Spleen (tissue), 11 donors: ENCODE measurements at regions not wholly inside any gene's neighbourhood (a gene's known extent, or its start where the extent isn't known, plus 50 kb on each side); places are given as distances from the start of the nearest gene placed in this dataset.

Source experiments
- DNase-seq: peaks from one replicate; pipeline ENCODE4 v3.0.0-alpha.2; 2020
- H3K27ac ChIP-seq, 8 donors: fragments of 200-600 bp; sonication (generic) in 7 of 8; 1 replicate in 4 of 8; 2 replicates in 4 of 8; pipeline versions ENCODE4 v1.5.0 to v1.8.0; 2016 to 2021; ENCODE audit warnings: inconsistent platforms in 4 of 8, mild to moderate bottlenecking in 4 of 8, moderate library complexity in 1 of 8
- H3K27me3 ChIP-seq, 7 donors: fragments of 200-600 bp; sonication (generic) in 6 of 7; replicated peaks in 1 of 7; 1 replicate in 4 of 7; 2 replicates in 3 of 7; pipeline versions ENCODE4 v1.5.0 to v1.8.0; 2016 to 2021; ENCODE audit warnings: inconsistent platforms in 3 of 7, mild to moderate bottlenecking in 1 of 7
- H3K36me3 ChIP-seq, 6 donors: fragments of 200-600 bp; sonication (generic) in 5 of 6; 1 replicate in 4 of 6; 2 replicates in 2 of 6; pipeline versions ENCODE4 v1.5.0 to v1.8.0; 2016 to 2021; ENCODE audit warnings: inconsistent platforms in 2 of 6
- H3K4me1 ChIP-seq, 6 donors: fragments of 200-600 bp; sonication (generic) in 5 of 6; 1 replicate in 3 of 6; 2 replicates in 3 of 6; pipeline versions ENCODE4 v1.5.0 to v1.8.0; 2016 to 2021; ENCODE audit warnings: inconsistent platforms in 3 of 6
- H3K4me3 ChIP-seq, 8 donors: fragments of 200-600 bp; sonication (generic) in 7 of 8; 1 replicate in 4 of 8; 2 replicates in 4 of 8; pipeline versions ENCODE4 v1.5.0 to v1.8.0; 2016 to 2021; ENCODE audit warnings: inconsistent platforms in 4 of 8, mild to moderate bottlenecking in 4 of 8, moderate library complexity in 2 of 8
- H3K9me3 ChIP-seq, 8 donors: fragments of 200-600 bp; sonication (generic) in 7 of 8; 1 replicate in 4 of 8; 2 replicates in 4 of 8; pipeline versions ENCODE4 v1.5.0 to v1.8.0; 2016 to 2021; ENCODE audit warnings: inconsistent platforms in 4 of 8
- POLR2A ChIP-seq, 3 donors: fragments of 450-650 bp; IDR thresholded peaks; one replicate each; pipeline ENCODE4 v1.5.1; 2017; ENCODE audit warnings: antibody characterized with exemption in 3 of 3, mild to moderate bottlenecking in 1 of 3
- POLR2AphosphoS5 ChIP-seq, 3 donors: sonication (generic); formaldehyde crosslinking; IDR thresholded peaks; one replicate each; pipeline ENCODE4 v1.5.1; 2017; ENCODE audit warnings: antibody characterized with exemption in 3 of 3
- WGBS, 5 donors: extraction: QIAGEN DNeasy Blood & Tissue Kit in 3 of 5; methylation state at CpG; one replicate each; pipeline versions ENCODE4 v1.1.5 to v1.1.7; 2013 to 2018; 5-methylcytosine and 5-hydroxymethylcytosine counted together
- intact Hi-C: fragments of 100-400 bp; cut with DNase I; formaldehyde crosslinking; loops from one replicate; pipeline ENCODE4 v1.15.0; 2023; ENCODE audit warnings: low total_unique reads
- TF ChIP-seq, protein P1 (sequence below), 11 experiments: fragments of 200-600 bp in 7 of 11; fragments of 450-650 bp in 4 of 11; sonication (generic) in 4 of 11; IDR thresholded peaks in 8 of 11; conservative IDR thresholded peaks in 3 of 11; 1 replicate in 7 of 11; 2 replicates in 4 of 11; pipeline versions ENCODE4 v1.4.0 to v1.8.0; 2016 to 2021; ENCODE audit warnings: antibody characterized with exemption in 11 of 11, inconsistent platforms in 4 of 11, mild to moderate bottlenecking in 1 of 11
- donor health status: healthy with polysubstance abuse.
- donor health status: DM: no; HTN: no; CAD: no; lungs with moderate emphysema.
- donor health status: DM: no; HTN: no; CAD: no.
- donor health status: Bipolar disorder and iron deficiency.
- donor health status: healthy.
- donor health status: DM: no; HTN: no; CAD: no.
- donor health status: DM: yes; HTN: yes; CAD: no.

DNA sequence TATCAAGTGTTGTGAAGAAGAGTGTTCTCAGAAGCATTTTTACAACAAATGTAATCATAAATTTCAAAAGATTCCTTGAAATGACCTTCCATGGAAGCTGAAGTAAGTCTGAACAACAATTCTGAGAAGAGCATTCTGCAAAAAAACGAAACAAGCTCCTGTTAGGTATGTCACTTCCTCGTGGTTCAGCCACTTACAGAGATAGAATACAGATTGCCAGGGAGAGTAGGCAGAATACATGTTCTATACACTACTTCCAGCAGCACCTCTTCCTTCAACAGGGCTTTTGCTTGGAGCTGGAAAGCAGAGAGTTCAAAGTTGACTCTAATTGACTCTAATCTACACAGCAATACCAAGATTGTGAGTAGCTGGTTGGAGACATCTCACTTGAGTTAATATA, 274.5 kb downstream of the ADGRA3 start:
- H3K27ac ChIP-seq: no peak overlapping the region
- H3K4me1 ChIP-seq: peaks cover 0 to 6% (median 0%) of the 10 kb centered on the region in 6 donors
- TF ChIP-seq POLR2AphosphoS5 (IDR thresholded peaks at IDR 0.05) (no peak), POLR2A (IDR thresholded peaks at IDR 0.05) (no peak)
- TF ChIP-seq, protein P1, sequence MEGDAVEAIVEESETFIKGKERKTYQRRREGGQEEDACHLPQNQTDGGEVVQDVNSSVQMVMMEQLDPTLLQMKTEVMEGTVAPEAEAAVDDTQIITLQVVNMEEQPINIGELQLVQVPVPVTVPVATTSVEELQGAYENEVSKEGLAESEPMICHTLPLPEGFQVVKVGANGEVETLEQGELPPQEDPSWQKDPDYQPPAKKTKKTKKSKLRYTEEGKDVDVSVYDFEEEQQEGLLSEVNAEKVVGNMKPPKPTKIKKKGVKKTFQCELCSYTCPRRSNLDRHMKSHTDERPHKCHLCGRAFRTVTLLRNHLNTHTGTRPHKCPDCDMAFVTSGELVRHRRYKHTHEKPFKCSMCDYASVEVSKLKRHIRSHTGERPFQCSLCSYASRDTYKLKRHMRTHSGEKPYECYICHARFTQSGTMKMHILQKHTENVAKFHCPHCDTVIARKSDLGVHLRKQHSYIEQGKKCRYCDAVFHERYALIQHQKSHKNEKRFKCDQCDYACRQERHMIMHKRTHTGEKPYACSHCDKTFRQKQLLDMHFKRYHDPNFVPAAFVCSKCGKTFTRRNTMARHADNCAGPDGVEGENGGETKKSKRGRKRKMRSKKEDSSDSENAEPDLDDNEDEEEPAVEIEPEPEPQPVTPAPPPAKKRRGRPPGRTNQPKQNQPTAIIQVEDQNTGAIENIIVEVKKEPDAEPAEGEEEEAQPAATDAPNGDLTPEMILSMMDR (IDR thresholded peaks at IDR 0.05 in 8 of 11, conservative IDR thresholded peaks at IDR 0.05 in 3 of 11): no peak
- peaks cover 0 to 21% (median 0%) of the 10 kb centered on the region in 8 donors for H3K9me3 ChIP-seq
- no peak for DNase-seq
- 15 to 50% (median 36%) methylated on average over 2 of the region's 2 CpGs for WGBS, 5 donors
- intact Hi-C loops: no loop called here
- no peaks in the 10 kb centered on the region for H3K27me3 ChIP-seq
- no peak overlapping the region for H3K4me3 ChIP-seq
- no peaks in the 10 kb centered on the region for H3K36me3 ChIP-seq

DNA sequence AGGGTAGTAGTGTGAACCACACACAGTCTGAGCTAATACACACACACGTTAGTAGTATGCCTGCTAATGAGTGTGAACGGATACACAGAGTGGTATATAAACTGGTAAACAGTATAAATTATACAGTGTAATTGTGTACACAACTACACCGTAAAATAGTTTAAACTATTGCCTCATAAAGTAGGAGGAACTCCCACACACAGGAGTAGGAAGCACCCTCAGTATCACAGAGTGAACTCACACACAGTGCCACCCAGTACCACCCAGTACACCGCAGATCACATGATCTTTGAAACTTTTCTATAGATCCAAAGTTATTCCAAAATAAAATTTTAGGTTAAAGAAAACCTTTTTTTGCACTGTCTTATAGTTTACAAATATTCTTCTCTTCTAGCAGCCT, 275.1 kb downstream of the ADGRA3 start:
- TF ChIP-seq, protein P1 (IDR thresholded peaks at IDR 0.05 in 8 of 11, conservative IDR thresholded peaks at IDR 0.05 in 3 of 11): no peak
- TF ChIP-seq POLR2AphosphoS5 (IDR thresholded peaks at IDR 0.05): no peak
- no peak for TF ChIP-seq POLR2A (IDR thresholded peaks at IDR 0.05)
- intact Hi-C loops: no loop called here
- no peaks in the 10 kb centered on the region for H3K36me3 ChIP-seq
- 84 to 97% (median 88%) methylated on average over 4 of the region's 4 CpGs for WGBS, 5 donors
- no peak for DNase-seq
- H3K27me3 ChIP-seq: no peaks in the 10 kb centered on the region
- peaks cover 0 to 21% (median 0%) of the 10 kb centered on the region in 8 donors for H3K9me3 ChIP-seq
- no peak overlapping the region for H3K27ac ChIP-seq
- no peak overlapping the region for H3K4me3 ChIP-seq
- H3K4me1 ChIP-seq: peaks cover 0 to 6% (median 0%) of the 10 kb centered on the region in 6 donors

DNA sequence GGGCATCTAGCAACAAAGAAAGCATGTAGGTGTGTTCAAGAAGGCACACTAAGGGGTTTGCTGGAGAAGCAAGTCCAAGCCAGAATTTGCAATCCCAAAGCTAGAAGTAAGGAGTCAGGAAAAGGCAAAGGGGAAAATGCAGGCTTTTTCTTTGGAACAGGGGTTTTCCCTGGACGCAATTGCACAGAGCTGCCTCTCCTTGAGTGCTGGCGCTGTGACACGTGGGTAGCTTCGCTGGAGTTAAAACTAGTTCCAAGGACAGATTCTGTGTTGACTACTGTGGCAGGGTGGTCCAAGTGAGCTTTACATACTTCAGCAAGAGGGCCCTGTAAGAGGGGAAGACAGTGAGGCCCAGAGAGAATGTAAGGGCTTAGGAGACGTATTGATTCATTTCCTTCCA, 277.1 kb downstream of the ADGRA3 start:
- H3K4me1 ChIP-seq: peaks cover 0 to 6% (median 0%) of the 10 kb centered on the region in 6 donors
- TF ChIP-seq, protein P1 (IDR thresholded peaks at IDR 0.05 in 8 of 11, conservative IDR thresholded peaks at IDR 0.05 in 3 of 11): no peak
- no peak for TF ChIP-seq POLR2A (IDR thresholded peaks at IDR 0.05)
- H3K9me3 ChIP-seq: peaks cover 0 to 18% (median 0%) of the 10 kb centered on the region in 8 donors
- DNase-seq: no peak
- no peaks in the 10 kb centered on the region for H3K27me3 ChIP-seq
- WGBS, 5 donors: 62 to 77% (median 68%) methylated on average over 5 of the region's 5 CpGs
- peak overlapping the region in 6 of 8 donors; percentile 28 to 70 (median 62) for H3K27ac ChIP-seq
- H3K4me3 ChIP-seq: no peak overlapping the region
- intact Hi-C loops: loop anchor here (10.0 kb wide), 1 partner anchor 116 kb away; no protein-coding TSS in a partner anchor
- no peaks in the 10 kb centered on the region for H3K36me3 ChIP-seq

DNA sequence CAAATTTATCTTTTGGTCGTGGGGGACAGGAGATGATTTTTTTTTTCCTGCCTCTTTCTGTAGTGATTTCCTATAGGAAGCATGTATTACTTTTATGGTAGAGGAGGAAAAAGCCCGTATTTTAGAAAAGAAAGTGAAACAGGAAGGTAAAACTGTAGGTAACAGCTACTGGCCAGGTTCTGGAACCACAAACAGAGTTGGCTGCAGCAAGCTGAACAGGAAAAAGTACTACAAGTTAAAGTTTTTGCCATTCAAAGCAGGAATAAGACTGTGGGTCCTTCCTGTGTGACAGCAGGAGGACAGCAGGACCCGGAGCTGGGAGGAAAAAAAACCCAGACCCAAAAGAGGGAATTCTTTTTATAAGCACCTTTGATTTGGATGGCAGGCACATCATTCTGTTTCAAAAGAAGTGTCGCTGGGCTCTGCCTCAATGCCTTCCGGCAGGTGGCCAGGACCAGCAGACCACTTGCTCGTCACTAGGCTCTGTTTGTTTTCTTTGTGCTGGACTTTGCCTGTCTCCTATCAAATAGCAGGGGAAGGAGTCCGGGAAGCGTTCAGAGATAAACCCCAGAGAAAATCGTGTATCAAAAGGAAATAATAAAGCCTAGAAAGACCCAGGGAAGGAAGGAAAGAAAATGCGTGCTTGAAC, 277.9 kb downstream of the ADGRA3 start:
- no peak for DNase-seq
- 31 to 45% (median 41%) methylated on average over 10 of the region's 10 CpGs for WGBS, 5 donors
- TF ChIP-seq, protein P1 (IDR thresholded peaks at IDR 0.05 in 8 of 11, conservative IDR thresholded peaks at IDR 0.05 in 3 of 11): no peak
- H3K9me3 ChIP-seq: peaks cover 0 to 18% (median 0%) of the 10 kb centered on the region in 8 donors
- H3K4me3 ChIP-seq: peak overlapping the region in 5 of 8 donors; percentile 1 to 50 (median 19)
- intact Hi-C loops: loop anchor here (10.0 kb wide), 1 partner anchor 117 kb away; no protein-coding TSS in a partner anchor
- H3K36me3 ChIP-seq: no peaks in the 10 kb centered on the region
- H3K27me3 ChIP-seq: no peaks in the 10 kb centered on the region
- H3K27ac ChIP-seq: peak overlapping the region; percentile 1 to 70 (median 50)
- H3K4me1 ChIP-seq: peaks cover 0 to 6% (median 0%) of the 10 kb centered on the region in 6 donors
